Mesodermal cell (in vitro differentiated cells): ENCODE measurements at regions not wholly inside any gene's neighbourhood (a gene's known extent, or its start where the extent isn't known, plus 50 kb on each side); places are given as distances from the start of the nearest gene placed in this dataset.

Source experiments
- H3K27ac ChIP-seq: 2 replicates; pipeline ENCODE4 v1.7.0; 2013; ENCODE audit warnings: mild to moderate bottlenecking, low read depth, low read length, moderate library complexity; ENCODE audit not compliant: severe bottlenecking
- H3K36me3 ChIP-seq: 2 replicates; pipeline ENCODE4 v1.7.1; 2013; ENCODE audit warnings: mild to moderate bottlenecking, low read length, moderate library complexity; ENCODE audit not compliant: control insufficient read depth, insufficient read depth
- H3K4me1 ChIP-seq: one replicate; pipeline ENCODE4 v1.7.1; 2013; ENCODE audit warnings: mild to moderate bottlenecking, low read length; ENCODE audit not compliant: insufficient read depth, control insufficient read depth, poor library complexity, severe bottlenecking
- H3K4me3 ChIP-seq: 2 replicates; pipeline ENCODE4 v1.7.0; 2013; ENCODE audit warnings: low read length, control low read depth, mild to moderate bottlenecking; ENCODE audit not compliant: insufficient read depth, poor library complexity, severe bottlenecking; ENCODE audit errors: extremely low read depth
- H3K9me3 ChIP-seq: 2 replicates; pipeline ENCODE4 v1.7.1; 2013; ENCODE audit warnings: mild to moderate bottlenecking, low read length, moderate library complexity; ENCODE audit not compliant: control insufficient read depth
- WGBS, 2 experiments: methylation state at CpG; one replicate each; pipeline ENCODE4 v1.1.5; 2013; ENCODE audit warnings: missing lambda C conversion rate in 2 of 2; ENCODE audit not compliant: insufficient coverage in 2 of 2; 5-methylcytosine and 5-hydroxymethylcytosine counted together

GRCh38 chr6:148138573-148138972, 204.1 kb upstream of the SASH1 start:
- H3K4me1 ChIP-seq, result peaks cover 5% of the 10 kb centered on the region
- H3K4me3 ChIP-seq, result no peak overlapping the region
- peaks cover 20% of the 10 kb centered on the region for H3K9me3 ChIP-seq
- WGBS, 2 experiments, result 57 to 78% methylated on average over 1 of the region's 1 CpG
- no peaks in the 10 kb centered on the region for H3K36me3 ChIP-seq
- H3K27ac ChIP-seq, result peak overlapping the region; percentile 18

DNA sequence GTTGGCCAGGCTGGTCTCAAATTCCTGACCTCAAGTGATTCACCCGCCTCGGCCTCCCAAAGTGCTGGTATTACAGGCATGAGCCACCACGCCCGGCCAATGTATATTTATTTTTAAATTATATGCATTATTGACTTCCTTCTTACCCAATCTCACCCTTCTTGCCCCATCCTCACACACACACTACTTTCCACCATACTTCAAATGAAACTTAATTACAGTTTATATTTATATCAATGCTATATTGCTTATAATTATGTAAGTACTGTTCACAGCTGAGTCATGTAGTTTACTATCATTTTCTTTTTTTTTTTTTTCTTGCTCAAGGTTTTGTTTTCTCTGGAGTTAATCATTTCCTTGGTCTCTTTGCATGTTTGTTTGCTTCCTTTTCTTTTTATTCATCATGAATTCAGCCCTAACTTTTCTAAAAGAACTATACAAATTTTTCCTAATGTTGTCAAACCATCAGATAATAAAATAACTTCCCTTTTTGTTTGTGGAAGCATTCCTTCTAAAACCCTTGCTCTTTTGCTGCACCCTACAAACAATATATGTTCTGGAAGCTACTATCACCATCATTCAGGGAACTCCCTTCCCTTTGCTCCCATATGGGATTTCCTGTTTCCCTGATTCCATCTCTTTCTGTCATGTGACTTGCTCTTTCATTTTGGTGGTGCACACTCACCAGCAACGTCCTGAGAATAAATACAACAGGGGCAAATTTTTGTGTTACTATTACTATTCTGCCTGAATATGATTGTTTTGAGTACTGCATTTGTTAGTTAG, 201.7 kb upstream of the SASH1 start:
- Histone ChIP-seq H3K4me3 (no peak overlapping the region), H3K36me3 (no peaks in the 10 kb centered on the region), H3K4me1 (peaks cover 5% of the 10 kb centered on the region), H3K27ac (no peak overlapping the region), H3K9me3 (peaks cover 20% of the 10 kb centered on the region)
- WGBS, 2 experiments, result no CpG with 5 or more reads among the region's 5 CpGs

DNA sequence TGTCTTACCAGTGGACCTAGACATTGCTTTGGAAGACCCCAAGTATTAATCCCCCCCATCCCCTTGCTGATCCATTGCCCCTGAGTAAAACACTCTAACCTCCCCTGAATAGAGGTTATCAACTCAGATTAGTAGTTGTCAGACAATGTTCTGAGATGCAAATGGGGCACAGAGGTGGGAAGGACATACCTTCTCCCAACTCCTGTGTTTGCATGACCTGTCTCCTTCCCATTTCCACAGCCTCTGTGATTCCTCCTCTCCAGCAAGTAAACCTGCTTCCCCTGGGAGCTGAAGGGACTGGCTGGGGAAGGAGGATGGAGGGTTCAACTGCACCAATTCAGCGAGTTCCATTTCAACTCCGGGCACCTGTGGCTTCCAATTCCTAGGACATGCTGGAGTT, 199.8 kb upstream of the SASH1 start:
- Histone ChIP-seq H3K27ac (no peak overlapping the region), H3K36me3 (no peaks in the 10 kb centered on the region), H3K9me3 (peaks cover 9% of the 10 kb centered on the region), H3K4me1 (peaks cover 5% of the 10 kb centered on the region), H3K4me3 (no peak overlapping the region)
- 90 to 100% methylated on average over 2 of the region's 2 CpGs for whole genome bisulfite sequencing, 2 experiments

GRCh38 chr6:148143771-148144170, 198.9 kb upstream of the SASH1 start:
- no peaks in the 10 kb centered on the region for H3K4me1 ChIP-seq
- H3K4me3 ChIP-seq, result no peak overlapping the region
- 86 to 100% methylated on average over 1 to 7 of the region's 7 CpGs for WGBS, 2 experiments
- no peaks in the 10 kb centered on the region for H3K9me3 ChIP-seq
- no peak overlapping the region for H3K27ac ChIP-seq
- H3K36me3 ChIP-seq, result no peaks in the 10 kb centered on the region

DNA sequence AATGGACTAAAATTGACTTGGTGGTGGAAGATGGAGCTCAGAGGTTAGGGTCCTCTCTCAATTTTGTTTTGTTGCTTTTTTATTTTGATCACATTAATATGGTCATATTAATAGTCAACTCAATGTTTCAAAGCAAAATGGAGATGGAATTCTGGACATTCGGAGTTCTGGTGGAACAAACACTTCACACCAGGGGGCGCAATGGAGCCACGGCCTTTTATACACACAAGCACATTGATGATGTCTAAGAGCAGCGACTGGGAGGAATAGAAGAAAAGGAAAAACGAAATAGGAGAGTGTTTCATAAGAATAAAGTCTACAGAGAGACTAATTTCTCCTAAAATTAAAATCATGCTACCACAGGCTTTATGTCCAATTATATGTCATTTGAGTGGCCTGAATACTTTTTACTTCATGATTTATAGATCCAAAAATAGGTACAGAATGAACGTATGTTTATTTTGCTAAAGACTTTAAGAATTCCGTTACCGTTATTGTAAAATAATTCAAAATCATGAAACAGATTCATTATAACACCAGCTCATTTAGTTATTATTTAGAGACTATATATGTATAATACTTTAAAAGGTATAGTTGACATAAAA, 197.6 kb upstream of the SASH1 start:
- no peaks in the 10 kb centered on the region for H3K9me3 ChIP-seq

DNA sequence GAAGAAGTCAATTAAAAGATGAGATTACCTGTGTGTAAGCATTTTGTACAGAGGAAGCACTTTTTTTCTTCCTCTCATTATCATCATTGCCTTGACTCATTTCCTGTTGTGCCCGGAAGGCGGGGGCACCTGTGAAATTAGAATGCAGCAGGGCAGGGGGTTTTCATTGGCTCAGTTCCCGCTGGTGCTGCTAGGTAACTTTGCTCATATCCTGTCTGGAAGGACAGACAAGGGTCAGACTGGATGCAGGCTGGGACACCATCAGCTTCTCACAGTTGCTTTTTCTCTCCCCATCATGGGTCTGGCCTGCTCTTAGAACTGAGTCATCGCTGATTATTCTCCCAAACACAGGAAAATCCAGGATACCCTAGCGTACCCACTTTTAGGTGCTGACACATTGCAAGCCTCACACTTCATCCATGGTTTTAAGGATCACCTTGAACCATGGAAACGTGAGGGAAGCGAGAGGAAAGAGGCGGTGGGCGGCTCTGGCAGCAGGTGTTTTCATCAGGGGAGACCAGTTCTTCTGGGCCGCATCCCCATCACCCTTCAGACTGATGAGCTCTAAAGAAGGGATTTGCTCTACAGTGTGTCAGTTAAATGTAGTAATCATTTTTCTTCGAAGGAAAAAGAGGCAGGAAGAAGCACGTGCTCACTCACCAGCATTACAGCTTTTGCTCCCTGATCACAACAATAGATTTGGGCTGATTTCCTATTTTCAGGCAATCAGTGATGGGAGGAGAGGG, 195.7 kb upstream of the SASH1 start:
- no peaks in the 10 kb centered on the region for H3K9me3 ChIP-seq
- WGBS, 2 experiments, result 87 to 91% methylated on average over 7 to 9 of the region's 12 CpGs
- H3K27ac ChIP-seq, result no peak overlapping the region
- H3K36me3 ChIP-seq, result no peaks in the 10 kb centered on the region
- H3K4me3 ChIP-seq, result no peak overlapping the region
- H3K4me1 ChIP-seq, result no peaks in the 10 kb centered on the region

More for the DNA sequence above, 197.6 kb upstream of the SASH1 start:
- H3K4me1 ChIP-seq, result no peaks in the 10 kb centered on the region
- no peak overlapping the region for H3K4me3 ChIP-seq
- WGBS, 2 experiments, result no CpG with 5 or more reads among the region's 8 CpGs
- no peak overlapping the region for H3K27ac ChIP-seq
- H3K36me3 ChIP-seq, result no peaks in the 10 kb centered on the region

DNA sequence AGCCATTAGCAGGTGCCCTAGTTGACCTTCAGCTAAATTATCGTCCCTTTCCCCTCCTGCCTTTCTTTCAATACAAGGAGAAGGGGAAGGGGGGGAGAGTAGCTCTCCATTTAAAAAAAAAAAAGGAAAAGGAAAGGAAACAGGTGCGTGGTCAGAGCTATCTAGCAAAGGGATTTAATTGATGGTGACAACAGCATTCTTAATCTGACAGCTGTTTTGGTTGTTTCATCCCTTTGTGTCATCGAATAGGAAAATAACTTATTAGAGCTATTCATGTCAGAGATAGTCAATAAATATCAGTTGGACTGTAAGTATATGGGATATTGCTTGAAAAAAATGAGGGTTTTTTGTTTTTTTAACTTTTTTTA, 195.2 kb upstream of the SASH1 start:
- 93 to 100% methylated on average over 1 to 2 of the region's 3 CpGs for WGBS, 2 experiments
- Histone ChIP-seq H3K36me3 (no peaks in the 10 kb centered on the region), H3K27ac (no peak overlapping the region), H3K4me1 (no peaks in the 10 kb centered on the region), H3K9me3 (no peaks in the 10 kb centered on the region), H3K4me3 (no peak overlapping the region)

DNA sequence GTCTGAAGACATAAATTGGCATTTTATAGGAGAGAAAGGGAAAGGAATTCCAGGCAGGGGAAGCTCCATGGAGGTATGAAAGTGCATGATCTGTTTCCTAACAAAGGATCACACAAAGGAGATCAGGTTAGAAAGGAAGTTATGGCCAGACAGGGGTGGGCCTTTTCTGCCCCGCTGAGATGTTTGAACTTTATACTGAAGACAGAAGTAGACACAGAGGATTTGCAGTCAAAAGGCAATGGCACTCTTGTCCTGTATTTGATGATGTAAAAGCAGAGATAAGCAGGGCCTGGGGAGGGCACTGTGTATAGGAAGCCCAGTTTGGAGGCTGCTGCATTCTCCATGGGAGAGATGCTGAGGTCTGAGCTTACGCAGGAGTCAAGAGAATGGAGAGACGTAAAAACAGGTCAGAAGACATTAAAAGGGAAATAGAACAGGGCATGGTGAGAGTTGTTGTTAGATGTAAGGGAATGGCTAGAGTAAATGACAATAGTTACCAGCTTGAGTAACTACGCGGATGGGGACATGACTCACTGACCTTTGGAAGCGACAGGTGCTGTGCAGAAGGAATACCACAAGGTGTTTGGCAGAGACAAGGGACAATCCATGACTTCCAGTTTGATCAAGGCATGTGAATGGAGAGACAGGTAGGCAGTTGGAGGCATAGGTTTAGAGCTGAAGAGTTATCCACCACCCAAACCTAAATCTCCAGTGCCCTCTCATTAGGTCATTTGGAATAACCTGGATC, 190.6 kb upstream of the SASH1 start:
- Histone ChIP-seq H3K4me1 (no peaks in the 10 kb centered on the region), H3K36me3 (no peaks in the 10 kb centered on the region), H3K4me3 (no peak overlapping the region), H3K27ac (no peak overlapping the region), H3K9me3 (no peaks in the 10 kb centered on the region)
- 88 to 94% methylated on average over 5 to 6 of the region's 6 CpGs for WGBS, 2 experiments

DNA sequence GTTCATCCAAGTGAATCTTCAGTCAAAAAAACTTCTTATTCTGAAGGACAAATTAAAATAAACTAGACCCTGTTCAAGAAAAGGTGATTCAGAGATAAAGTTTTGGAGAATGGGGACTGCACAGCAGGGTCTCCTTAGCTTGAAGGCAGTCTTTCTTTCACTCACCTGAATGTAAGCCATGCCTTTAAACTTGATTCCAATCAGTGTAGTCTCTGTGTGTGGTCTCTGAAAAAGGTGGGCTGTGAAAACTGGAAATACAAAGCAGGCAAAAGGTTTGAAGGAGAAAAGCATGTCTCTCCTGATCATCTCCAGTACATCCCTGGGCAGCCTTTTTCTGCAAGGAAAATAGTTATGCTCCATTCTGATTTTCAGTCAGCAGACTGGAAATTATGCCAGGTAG, 188.0 kb upstream of the SASH1 start:
- Histone ChIP-seq H3K27ac (no peak overlapping the region), H3K36me3 (no peaks in the 10 kb centered on the region), H3K4me1 (no peaks in the 10 kb centered on the region), H3K9me3 (no peaks in the 10 kb centered on the region), H3K4me3 (no peak overlapping the region)

GRCh38 chr6:148155293-148155692, 187.3 kb upstream of the SASH1 start:
- no peaks in the 10 kb centered on the region for H3K9me3 ChIP-seq
- 71 to 93% methylated on average over 3 to 4 of the region's 6 CpGs for WGBS, 2 experiments
- H3K4me3 ChIP-seq, result no peak overlapping the region
- no peaks in the 10 kb centered on the region for H3K36me3 ChIP-seq
- no peaks in the 10 kb centered on the region for H3K4me1 ChIP-seq
- no peak overlapping the region for H3K27ac ChIP-seq
